ENCODE measurements at regions not wholly inside any gene's neighbourhood (a gene's known extent, or its start where the extent isn't known, plus 50 kb on each side); places are given as distances from the start of the nearest gene placed in this dataset.
"Not testable (repeated sequence)": the region's sequence is repeated elsewhere in the genome, so short reads cannot be mapped to it uniquely, and the experiment has no call there.

GRCh38 chr10:3661271-3661670 is 123.7 kb downstream of the KLF6 start:
- no peak for DNase-seq (ENCODE audit: low read depth, low spot score)

GRCh38 chr10:3660753-3661152 is 124.3 kb downstream of the KLF6 start:
- no peak for DNase-seq (ENCODE audit: low read depth, low spot score)

- DNase-seq (ENCODE audit: low read depth, low spot score), result no peak
Measured at GRCh38 chr10:3659203-3659917, 125.6 kb downstream of the KLF6 start.

GRCh38 chr10:3658766-3659165 is 126.2 kb downstream of the KLF6 start:
- no peak for DNase-seq (ENCODE audit: low read depth, low spot score)

GRCh38 chr10:3656214-3656613 is 128.8 kb downstream of the KLF6 start:
- DNase-seq (ENCODE audit: low read depth, low spot score), result no peak

GRCh38 chr10:3655528-3655927 is 129.5 kb downstream of the KLF6 start:
- DNase-seq (ENCODE audit: low read depth, low spot score), result no peak

GRCh38 chr10:3654980-3655379 is 130.0 kb downstream of the KLF6 start:
- no peak for DNase-seq (ENCODE audit: low read depth, low spot score)

GRCh38 chr10:3654496-3654895 is 130.5 kb downstream of the KLF6 start:
- no peak for DNase-seq (ENCODE audit: low read depth, low spot score)

GRCh38 chr10:3653303-3653702 is 131.7 kb downstream of the KLF6 start:
- DNase-seq (ENCODE audit: low read depth, low spot score), result not testable (repeated sequence)

- DNase-seq (ENCODE audit: low read depth, low spot score), result no peak
Measured at GRCh38 chr10:3652886-3653285, 132.1 kb downstream of the KLF6 start.

GRCh38 chr10:3651969-3652653 is 132.9 kb downstream of the KLF6 start:
- DNase-seq (ENCODE audit: low read depth, low spot score), result no peak

GRCh38 chr10:3648576-3648975 is 136.4 kb downstream of the KLF6 start:
- DNase-seq (ENCODE audit: low read depth, low spot score), result no peak

- no peak for DNase-seq (ENCODE audit: low read depth, low spot score)
Measured at GRCh38 chr10:3648170-3648569, 136.8 kb downstream of the KLF6 start.

GRCh38 chr10:3647074-3647473 is 137.9 kb downstream of the KLF6 start:
- DNase-seq (ENCODE audit: low read depth, low spot score), result no peak

GRCh38 chr10:3645406-3645805 is 139.6 kb downstream of the KLF6 start:
- DNase-seq (ENCODE audit: low read depth, low spot score), result no peak

- DNase-seq (ENCODE audit: low read depth, low spot score), result no peak
Measured at GRCh38 chr10:3640816-3641215, 144.2 kb downstream of the KLF6 start.

- DNase-seq (ENCODE audit: low read depth, low spot score), result no peak
Measured at GRCh38 chr10:3639546-3639945, 145.5 kb downstream of the KLF6 start.

GRCh38 chr10:3636356-3637181 is 148.4 kb downstream of the KLF6 start:
- no peak for DNase-seq (ENCODE audit: low read depth, low spot score)

- DNase-seq (ENCODE audit: low read depth, low spot score), result no peak
Measured at GRCh38 chr10:3635697-3636096, 149.3 kb downstream of the KLF6 start.

- DNase-seq (ENCODE audit: low read depth, low spot score), result no peak
Measured at GRCh38 chr10:3635211-3635671, 149.8 kb downstream of the KLF6 start.

GRCh38 chr10:3634646-3635045 is 150.4 kb downstream of the KLF6 start:
- DNase-seq (ENCODE audit: low read depth, low spot score), result not testable (repeated sequence)

- DNase-seq (ENCODE audit: low read depth, low spot score), result no peak
Measured at GRCh38 chr10:3631701-3632330, 153.2 kb downstream of the KLF6 start.
